ENCODE measurements at regions not wholly inside any gene's neighbourhood (a gene's known extent, or its start where the extent isn't known, plus 50 kb on each side); places are given as distances from the start of the nearest gene placed in this dataset.

GRCh38 chr5:4551034-4551433 is 589.1 kb upstream of the ADAMTS16 start:
- BruUV-seq (replicated peaks) = no TSS peak
- no peak overlapping the region for H3K4me3 Mint-ChIP-seq (ENCODE audit: low read depth, unreplicated experiment)
- H3K27ac Mint-ChIP-seq (ENCODE audit: unreplicated experiment) = no peak overlapping the region
- intact Hi-C loops (cut with micrococcal nuclease; ENCODE audit: unreplicated experiment) = no loop called here
- no peaks in the 10 kb centered on the region for H3K4me1 Mint-ChIP-seq (ENCODE audit: low read depth, unreplicated experiment)
- H3K36me3 Mint-ChIP-seq (ENCODE audit: insufficient read depth, unreplicated experiment) = no peaks in the 10 kb centered on the region
- DNase-seq = no peak
- H3K27me3 Mint-ChIP-seq (ENCODE audit: unreplicated experiment) = no peaks in the 10 kb centered on the region
- peaks cover 10% of the 10 kb centered on the region for H3K9me3 Mint-ChIP-seq (ENCODE audit: low read depth, unreplicated experiment)
- no peak for TF ChIP-seq CTCF (IDR thresholded peaks at IDR 0.05; ENCODE audit: unreplicated experiment)
- CTCF ChIA-PET = no interaction called here

GRCh38 chr5:4553130-4553529 is 587.0 kb upstream of the ADAMTS16 start:
- H3K9me3 Mint-ChIP-seq (ENCODE audit: low read depth, unreplicated experiment) = peaks cover 10% of the 10 kb centered on the region
- BruUV-seq (replicated peaks) = no TSS peak
- no peak for TF ChIP-seq CTCF (IDR thresholded peaks at IDR 0.05; ENCODE audit: unreplicated experiment)
- H3K4me3 Mint-ChIP-seq (ENCODE audit: low read depth, unreplicated experiment) = no peak overlapping the region
- no peaks in the 10 kb centered on the region for H3K4me1 Mint-ChIP-seq (ENCODE audit: low read depth, unreplicated experiment)
- no peaks in the 10 kb centered on the region for H3K27me3 Mint-ChIP-seq (ENCODE audit: unreplicated experiment)
- DNase-seq = no peak
- CTCF ChIA-PET = no interaction called here
- no peak overlapping the region for H3K27ac Mint-ChIP-seq (ENCODE audit: unreplicated experiment)
- no peaks in the 10 kb centered on the region for H3K36me3 Mint-ChIP-seq (ENCODE audit: insufficient read depth, unreplicated experiment)
- intact Hi-C loops (cut with micrococcal nuclease; ENCODE audit: unreplicated experiment) = no loop called here

GRCh38 chr5:4553978-4554377 is 586.2 kb upstream of the ADAMTS16 start:
- H3K27ac Mint-ChIP-seq (ENCODE audit: unreplicated experiment) = no peak overlapping the region
- H3K4me1 Mint-ChIP-seq (ENCODE audit: low read depth, unreplicated experiment) = no peaks in the 10 kb centered on the region
- H3K27me3 Mint-ChIP-seq (ENCODE audit: unreplicated experiment) = no peaks in the 10 kb centered on the region
- no peak for TF ChIP-seq CTCF (IDR thresholded peaks at IDR 0.05; ENCODE audit: unreplicated experiment)
- intact Hi-C loops (cut with micrococcal nuclease; ENCODE audit: unreplicated experiment) = no loop called here
- BruUV-seq (replicated peaks) = no TSS peak
- peaks cover 8% of the 10 kb centered on the region for H3K9me3 Mint-ChIP-seq (ENCODE audit: low read depth, unreplicated experiment)
- CTCF ChIA-PET = no interaction called here
- H3K36me3 Mint-ChIP-seq (ENCODE audit: insufficient read depth, unreplicated experiment) = no peaks in the 10 kb centered on the region
- H3K4me3 Mint-ChIP-seq (ENCODE audit: low read depth, unreplicated experiment) = no peak overlapping the region
- DNase-seq = no peak

- H3K36me3 Mint-ChIP-seq (ENCODE audit: insufficient read depth, unreplicated experiment) = no peaks in the 10 kb centered on the region
- intact Hi-C loops (cut with micrococcal nuclease; ENCODE audit: unreplicated experiment) = no loop called here
- BruUV-seq (replicated peaks) = no TSS peak
- H3K9me3 Mint-ChIP-seq (ENCODE audit: low read depth, unreplicated experiment) = peaks cover 12% of the 10 kb centered on the region
- no peaks in the 10 kb centered on the region for H3K4me1 Mint-ChIP-seq (ENCODE audit: low read depth, unreplicated experiment)
- no peaks in the 10 kb centered on the region for H3K27me3 Mint-ChIP-seq (ENCODE audit: unreplicated experiment)
- CTCF ChIA-PET = no interaction called here
- no peak for TF ChIP-seq CTCF (IDR thresholded peaks at IDR 0.05; ENCODE audit: unreplicated experiment)
- no peak overlapping the region for H3K27ac Mint-ChIP-seq (ENCODE audit: unreplicated experiment)
- H3K4me3 Mint-ChIP-seq (ENCODE audit: low read depth, unreplicated experiment) = no peak overlapping the region
- no peak for DNase-seq
Measured at GRCh38 chr5:4555725-4556285, 584.3 kb upstream of the ADAMTS16 start.
